Natural killer cell (primary cell): ENCODE measurements at regions not wholly inside any gene's neighbourhood (a gene's known extent, or its start where the extent isn't known, plus 50 kb on each side); places are given as distances from the start of the nearest gene placed in this dataset.

Experiments
- ATAC-seq, 3 donors: fragments of 150-1000 bp in 2 of 3; fragments of 200-7000 bp in 1 of 3; cut with Tn5 transposase; 1 replicate in 1 of 3; 2 replicates in 2 of 3; pipeline ENCODE4 v1.10.0; 2021; ENCODE audit warnings: mild to moderate bottlenecking in 2 of 3, moderate library complexity in 2 of 3
- DNase-seq, 2 donors: peaks; one replicate each; pipeline versions ENCODE4 v3.0.0 to v3.0.0-alpha.2; 2013 to 2021; ENCODE audit warnings: mixed read lengths in 1 of 2
- H3K27ac ChIP-seq: one replicate; pipeline ENCODE4 v1.5.1; 2013; ENCODE audit warnings: mild to moderate bottlenecking, low read length
- H3K27me3 ChIP-seq: one replicate; pipeline ENCODE4 v1.6.1; 2013; ENCODE audit warnings: low read length; ENCODE audit not compliant: control insufficient read depth, insufficient read depth
- H3K36me3 ChIP-seq: one replicate; pipeline ENCODE4 v1.6.1; 2013; ENCODE audit warnings: low read length; ENCODE audit not compliant: control insufficient read depth, insufficient read depth
- H3K4me1 ChIP-seq: one replicate; pipeline ENCODE4 v1.6.1; 2013; ENCODE audit warnings: low read length; ENCODE audit not compliant: control insufficient read depth, insufficient read depth
- H3K4me3 ChIP-seq: one replicate; pipeline ENCODE4 v1.5.1; 2013; ENCODE audit warnings: low read length
- H3K9me3 ChIP-seq: one replicate; pipeline ENCODE4 v1.6.1; 2013; ENCODE audit warnings: low read length; ENCODE audit not compliant: control insufficient read depth, insufficient read depth
- H3K27ac Mint-ChIP-seq, 2 donors: one replicate each; pipeline ENCODE4 v1.8.0; 2022; ENCODE audit warnings: mild to moderate bottlenecking in 2 of 2, mixed read lengths in 2 of 2, moderate library complexity in 1 of 2
- H3K27me3 Mint-ChIP-seq, 2 donors: one replicate each; pipeline ENCODE4 v1.8.0; 2022; ENCODE audit warnings: low read depth in 2 of 2, mixed read lengths in 2 of 2
- H3K36me3 Mint-ChIP-seq: one replicate; pipeline ENCODE4 v1.8.0; 2022; ENCODE audit warnings: mixed read lengths
- H3K4me1 Mint-ChIP-seq, 2 donors: one replicate each; pipeline ENCODE4 v1.8.0; 2022; ENCODE audit warnings: mixed read lengths in 2 of 2
- H3K4me3 Mint-ChIP-seq: one replicate; pipeline ENCODE4 v1.8.0; 2022; ENCODE audit warnings: mild to moderate bottlenecking, moderate library complexity, mixed read lengths
- H3K9me3 Mint-ChIP-seq, 2 donors: one replicate each; pipeline ENCODE4 v1.8.0; 2022; ENCODE audit warnings: mixed read lengths in 2 of 2
- CTCF ChIP-seq: fragments of 200-600 bp; IDR thresholded peaks from one replicate; pipeline ENCODE4 v1.8.0; 2022; ENCODE audit warnings: antibody characterized with exemption
- WGBS: methylation state at CpG from one replicate; pipeline ENCODE4 v1.1.7; 2013; ENCODE audit warnings: missing lambda C conversion rate; ENCODE audit not compliant: insufficient coverage; 5-methylcytosine and 5-hydroxymethylcytosine counted together
- intact Hi-C: fragments of 100-400 bp; cut with micrococcal nuclease; formaldehyde crosslinking; loops from one replicate; pipeline ENCODE4 v1.14.2; 2022

GRCh38 chr5:67992923-67993322 is 222.6 kb upstream of the PIK3R1 start:
- WGBS = 79% methylated on average over 1 of the region's 3 CpGs
- H3K27me3 Mint-ChIP-seq = peaks cover 7 to 19% of the 10 kb centered on the region in 2 donors
- H3K27ac Mint-ChIP-seq = no peak overlapping the region
- no peaks in the 10 kb centered on the region for H3K36me3 Mint-ChIP-seq
- H3K4me3 Mint-ChIP-seq = no peak overlapping the region
- TF ChIP-seq CTCF = no peak
- no peaks in the 10 kb centered on the region for H3K27me3 ChIP-seq
- intact Hi-C loops = no loop called here
- H3K4me3 ChIP-seq = no peak overlapping the region
- H3K36me3 ChIP-seq = no peaks in the 10 kb centered on the region
- ATAC-seq = no peak
- H3K9me3 ChIP-seq = no peaks in the 10 kb centered on the region
- no peak for DNase-seq
- no peaks in the 10 kb centered on the region for H3K4me1 Mint-ChIP-seq
- H3K9me3 Mint-ChIP-seq = no peaks in the 10 kb centered on the region
- H3K4me1 ChIP-seq = no peaks in the 10 kb centered on the region
- no peak overlapping the region for H3K27ac ChIP-seq

GRCh38 chr5:67989456-67989855 is 226.1 kb upstream of the PIK3R1 start:
- no peaks in the 10 kb centered on the region for H3K36me3 Mint-ChIP-seq
- DNase-seq (no peak), ATAC-seq (no peak)
- no peaks in the 10 kb centered on the region for H3K9me3 Mint-ChIP-seq
- H3K9me3 ChIP-seq = no peaks in the 10 kb centered on the region
- no peaks in the 10 kb centered on the region for H3K36me3 ChIP-seq
- H3K27ac Mint-ChIP-seq = no peak overlapping the region
- no peaks in the 10 kb centered on the region for H3K4me1 Mint-ChIP-seq
- no peak overlapping the region for H3K27ac ChIP-seq
- WGBS = 89% methylated on average over 2 of the region's 2 CpGs
- H3K27me3 ChIP-seq = no peaks in the 10 kb centered on the region
- H3K4me3 Mint-ChIP-seq = no peak overlapping the region
- intact Hi-C loops = no loop called here
- no peak overlapping the region for H3K4me3 ChIP-seq
- peaks cover 7 to 18% of the 10 kb centered on the region in 2 donors for H3K27me3 Mint-ChIP-seq
- no peaks in the 10 kb centered on the region for H3K4me1 ChIP-seq
- TF ChIP-seq CTCF = no peak

- H3K27me3 ChIP-seq = no peaks in the 10 kb centered on the region
- Mint-ChIP-seq H3K9me3 (no peaks in the 10 kb centered on the region), H3K4me1 (no peaks in the 10 kb centered on the region), H3K27me3 (peaks cover 0 to 3% of the 10 kb centered on the region in 2 donors), H3K27ac (no peak overlapping the region), H3K36me3 (no peaks in the 10 kb centered on the region), H3K4me3 (no peak overlapping the region)
- WGBS = 92% methylated on average over 2 of the region's 2 CpGs
- no peak for TF ChIP-seq CTCF
- no peak for ATAC-seq
- no peak overlapping the region for H3K4me3 ChIP-seq
- no peak for DNase-seq
- H3K4me1 ChIP-seq = no peaks in the 10 kb centered on the region
- H3K27ac ChIP-seq = no peak overlapping the region
- no peaks in the 10 kb centered on the region for H3K9me3 ChIP-seq
- no peaks in the 10 kb centered on the region for H3K36me3 ChIP-seq
- intact Hi-C loops = no loop called here
These were observed 228.8 kb upstream of the PIK3R1 start for GRCh38 chr5:67986761-67987160.

- ATAC-seq (no peak), DNase-seq (no peak)
- 86% methylated on average over 2 of the region's 3 CpGs for WGBS
- H3K4me1 ChIP-seq = no peaks in the 10 kb centered on the region
- H3K9me3 ChIP-seq = no peaks in the 10 kb centered on the region
- Mint-ChIP-seq H3K4me3 (no peak overlapping the region), H3K36me3 (no peaks in the 10 kb centered on the region), H3K4me1 (no peaks in the 10 kb centered on the region), H3K9me3 (no peaks in the 10 kb centered on the region), H3K27me3 (peaks cover 0 to 3% of the 10 kb centered on the region in 2 donors), H3K27ac (no peak overlapping the region)
- no peaks in the 10 kb centered on the region for H3K36me3 ChIP-seq
- intact Hi-C loops = no loop called here
- no peak overlapping the region for H3K27ac ChIP-seq
- H3K4me3 ChIP-seq = no peak overlapping the region
- no peaks in the 10 kb centered on the region for H3K27me3 ChIP-seq
- TF ChIP-seq CTCF = no peak
These were observed 229.7 kb upstream of the PIK3R1 start for GRCh38 chr5:67985686-67986387.
